GM21447 (cell line): ENCODE measurements at regions not wholly inside any gene's neighbourhood (a gene's known extent, or its start where the extent isn't known, plus 50 kb on each side); places are given as distances from the start of the nearest gene placed in this dataset.
"Not testable (repeated sequence)": the region's sequence is repeated elsewhere in the genome, so short reads cannot be mapped to it uniquely, and the experiment has no call there.

Experiments
- ATAC-seq: cut with Tn5 transposase; IDR thresholded peaks from one replicate; pipeline ENCODE4 v1.9.1; 2021; ENCODE audit not compliant: unreplicated experiment

GRCh38 chr3:197431346-197431910, 124.3 kb downstream of the BDH1 start:
- ATAC-seq = no peak

- no peak for ATAC-seq
Measured at GRCh38 chr3:197430934-197431333, 124.8 kb downstream of the BDH1 start.

- no peak for ATAC-seq
Measured at GRCh38 chr3:197430502-197430901, 125.3 kb downstream of the BDH1 start.

- ATAC-seq = no peak
Measured at GRCh38 chr3:197428952-197429351, 126.8 kb downstream of the BDH1 start.

- no peak for ATAC-seq
Measured at GRCh38 chr3:197428117-197428801, 127.5 kb downstream of the BDH1 start.

GRCh38 chr3:197427021-197427420, 128.6 kb upstream of the DLG1 start:
- ATAC-seq = no peak

- no peak for ATAC-seq
Measured at GRCh38 chr3:197426121-197426566, 127.7 kb upstream of the DLG1 start.

- ATAC-seq = no peak
Measured at GRCh38 chr3:197425485-197426120, 127.2 kb upstream of the DLG1 start.

- ATAC-seq = no peak
Measured at GRCh38 chr3:197424674-197425484, 126.5 kb upstream of the DLG1 start.

- no peak for ATAC-seq
Measured at GRCh38 chr3:197424266-197424665, 125.9 kb upstream of the DLG1 start.

- no peak for ATAC-seq
Measured at GRCh38 chr3:197423376-197423775, 125.0 kb upstream of the DLG1 start.

- no peak for ATAC-seq
Measured at GRCh38 chr3:197422506-197422905, 124.1 kb upstream of the DLG1 start.

GRCh38 chr3:197421021-197421420, 122.6 kb upstream of the DLG1 start:
- no peak for ATAC-seq

- no peak for ATAC-seq
Measured at GRCh38 chr3:197420566-197420965, 122.2 kb upstream of the DLG1 start.

- no peak for ATAC-seq
Measured at GRCh38 chr3:197420115-197420514, 121.7 kb upstream of the DLG1 start.

GRCh38 chr3:197419696-197420095, 121.3 kb upstream of the DLG1 start:
- ATAC-seq = no peak

GRCh38 chr3:197417911-197418618, 119.7 kb upstream of the DLG1 start:
- no peak for ATAC-seq

GRCh38 chr3:197417441-197417840, 119.0 kb upstream of the DLG1 start:
- ATAC-seq = no peak

- not testable (repeated sequence) for ATAC-seq
Measured at GRCh38 chr3:197411899-197412298, 113.5 kb upstream of the DLG1 start.

GRCh38 chr3:197410170-197410569, 111.8 kb upstream of the DLG1 start:
- not testable (repeated sequence) for ATAC-seq
